ENCODE measurements at regions not wholly inside any gene's neighbourhood (a gene's known extent, or its start where the extent isn't known, plus 50 kb on each side); places are given as distances from the start of the nearest gene placed in this dataset.
"Not testable (repeated sequence)": the region's sequence is repeated elsewhere in the genome, so short reads cannot be mapped to it uniquely, and the experiment has no call there.

DNA sequence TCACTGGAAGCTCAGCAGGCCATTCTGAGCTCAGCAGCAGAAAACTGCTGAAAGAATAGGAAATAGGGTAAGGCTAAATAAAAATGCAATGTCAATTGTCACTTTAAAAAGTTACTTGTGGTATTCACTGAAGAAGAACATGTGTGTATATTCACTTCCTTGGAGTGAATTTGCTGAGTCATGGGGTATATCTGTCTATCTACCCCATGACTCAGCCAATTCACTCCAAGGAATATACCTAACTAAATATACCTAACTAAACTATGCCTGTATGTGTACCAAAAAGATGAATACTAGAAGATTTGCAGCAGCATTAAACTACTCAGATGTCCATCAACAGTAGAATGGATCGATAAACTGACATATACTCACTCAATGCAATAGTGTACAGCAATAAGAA is 69.5 kb upstream of the KCNAB1 start:
- DNase-seq, result no peak

DNA sequence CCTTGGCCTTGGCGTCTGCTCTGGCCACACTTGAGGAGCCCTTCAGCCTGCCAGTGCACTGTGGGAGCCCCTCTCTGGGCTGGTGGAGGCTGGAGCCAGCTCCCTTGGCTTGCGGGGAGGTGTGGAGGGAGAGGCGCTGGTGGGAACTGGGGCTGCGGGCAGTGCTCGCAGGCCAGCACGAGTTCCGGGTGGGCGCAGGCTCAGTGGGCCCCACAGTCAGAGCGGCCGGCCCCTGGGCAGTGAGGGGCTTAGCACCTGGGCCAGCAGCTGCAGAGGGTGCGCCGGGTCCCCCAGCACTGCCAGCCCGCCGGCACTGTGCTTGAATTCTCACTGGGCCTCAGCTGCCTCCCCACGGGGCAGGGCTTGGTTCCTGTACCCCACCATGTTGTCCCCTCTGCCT is 68.7 kb upstream of the KCNAB1 start:
- DNase-seq, result no peak

DNA sequence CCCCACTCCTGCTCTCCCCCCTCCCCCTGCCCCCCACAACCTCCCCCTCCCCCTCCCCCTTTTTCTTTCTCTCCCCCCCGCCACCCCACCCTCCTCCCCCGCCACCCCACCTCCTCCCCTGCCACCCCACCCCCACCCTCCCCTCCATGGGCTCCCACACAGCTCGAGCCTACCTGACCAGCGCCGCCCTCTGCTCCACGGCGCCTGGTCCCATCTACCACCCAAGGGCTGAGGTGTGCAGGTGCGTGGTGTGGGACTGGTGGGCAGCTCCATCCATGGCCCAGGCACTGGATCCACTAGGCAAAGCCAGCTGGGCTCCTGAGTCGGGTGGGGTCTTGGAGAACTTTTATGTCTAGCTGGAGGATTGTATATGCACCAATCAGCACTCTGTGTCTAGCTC is 68.3 kb upstream of the KCNAB1 start:
- DNase-seq, result no peak

DNA sequence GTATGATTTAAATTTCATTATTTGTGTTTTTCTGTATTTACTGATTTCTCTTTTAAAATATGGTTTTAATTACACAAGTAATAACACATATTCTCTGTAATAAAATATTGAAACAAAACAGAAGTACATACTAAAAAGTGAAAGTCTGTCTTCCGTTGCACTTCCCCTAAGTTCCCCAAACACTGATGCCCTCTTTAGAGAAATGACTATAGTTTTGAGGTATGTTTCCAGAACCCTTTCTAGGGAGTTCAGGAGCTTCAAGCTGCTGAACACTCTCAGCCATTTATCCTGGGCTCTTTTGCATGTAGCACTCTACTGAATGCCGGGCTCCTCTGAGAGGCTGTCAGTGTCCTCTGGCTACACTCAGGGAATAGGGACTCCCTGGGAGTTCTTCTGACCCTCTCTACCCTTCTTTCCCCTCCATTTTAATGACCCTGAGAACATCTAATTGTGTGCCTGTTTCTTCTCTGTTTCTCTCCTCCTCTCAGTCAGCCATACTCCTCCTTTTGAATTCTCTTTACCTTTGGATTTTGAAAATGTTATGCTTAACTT is 60.4 kb upstream of the KCNAB1 start:
- DNase-seq, result no peak

DNA sequence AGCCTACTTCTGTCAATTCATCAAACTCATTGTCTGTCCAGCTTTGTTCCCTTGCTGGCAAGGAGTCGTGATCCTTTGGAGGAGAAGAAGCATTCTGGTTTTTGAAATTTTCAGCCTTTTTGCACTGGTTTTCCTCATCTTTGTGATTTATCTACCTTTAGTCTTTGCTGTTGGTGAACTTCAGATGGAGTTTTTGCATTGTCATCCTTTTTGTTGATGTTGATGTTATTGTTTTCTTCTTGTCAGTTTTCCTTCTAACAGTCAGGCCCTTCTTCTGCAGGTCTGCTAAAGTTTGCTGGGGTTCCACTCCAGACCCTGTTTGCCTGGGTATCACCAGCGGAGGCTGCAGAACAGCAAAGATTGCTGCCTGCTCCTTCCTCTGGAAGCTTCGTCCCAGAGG is 52.2 kb upstream of the KCNAB1 start:
- DNase-seq, result not testable (repeated sequence)

DNA sequence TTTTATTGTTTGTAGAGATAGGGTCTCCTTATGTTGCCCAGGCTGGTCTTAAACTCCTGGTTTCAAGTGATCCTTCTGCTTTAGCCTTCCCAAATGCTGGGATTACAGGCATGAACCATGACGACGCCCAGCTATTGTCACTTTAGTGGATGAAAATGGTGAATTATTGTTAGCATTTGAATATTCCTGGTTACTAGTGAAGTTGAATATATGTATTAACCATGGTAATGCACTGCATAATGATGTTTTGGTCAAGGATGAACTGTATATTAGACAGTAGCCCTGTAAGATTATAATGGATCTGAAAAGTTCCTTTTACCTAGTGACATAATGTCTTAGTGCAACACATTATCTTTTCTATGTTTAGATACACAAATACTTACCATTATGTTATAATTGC is 50.4 kb upstream of the KCNAB1 start:
- no peak for DNase-seq
